GM12874 (cell line): ENCODE measurements at regions not wholly inside any gene's neighbourhood (a gene's known extent, or its start where the extent isn't known, plus 50 kb on each side); places are given as distances from the start of the nearest gene placed in this dataset.

ENCODE experiments used
- TF ChIP-seq, protein P1 (sequence below): IDR thresholded peaks from 2 replicates; pipeline ENCODE4 v1.5.1; 2011; ENCODE audit warnings: low read depth, mild to moderate bottlenecking, control low read depth, low read length, moderate library complexity; ENCODE audit not compliant: insufficient read depth

DNA sequence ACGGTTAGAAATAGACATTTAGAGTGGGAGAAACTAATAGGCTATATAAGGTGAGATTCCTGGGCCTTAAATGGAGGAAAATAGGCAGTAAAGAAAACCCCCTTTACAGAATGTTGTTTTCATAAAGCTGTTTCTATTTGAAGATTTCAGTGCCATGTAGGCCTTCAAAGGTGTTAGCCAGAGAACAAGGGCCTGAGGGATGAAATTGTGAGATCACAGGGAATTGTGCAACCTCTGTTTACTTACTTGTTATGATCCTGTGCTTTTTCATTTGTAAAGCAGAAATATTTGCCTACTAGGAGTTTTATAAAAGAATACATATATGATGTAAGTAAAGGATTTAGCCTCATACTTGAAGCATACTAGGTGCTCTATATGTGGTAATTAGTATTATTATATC, 272.9 kb upstream of the ARX start:
- TF ChIP-seq, protein P1, sequence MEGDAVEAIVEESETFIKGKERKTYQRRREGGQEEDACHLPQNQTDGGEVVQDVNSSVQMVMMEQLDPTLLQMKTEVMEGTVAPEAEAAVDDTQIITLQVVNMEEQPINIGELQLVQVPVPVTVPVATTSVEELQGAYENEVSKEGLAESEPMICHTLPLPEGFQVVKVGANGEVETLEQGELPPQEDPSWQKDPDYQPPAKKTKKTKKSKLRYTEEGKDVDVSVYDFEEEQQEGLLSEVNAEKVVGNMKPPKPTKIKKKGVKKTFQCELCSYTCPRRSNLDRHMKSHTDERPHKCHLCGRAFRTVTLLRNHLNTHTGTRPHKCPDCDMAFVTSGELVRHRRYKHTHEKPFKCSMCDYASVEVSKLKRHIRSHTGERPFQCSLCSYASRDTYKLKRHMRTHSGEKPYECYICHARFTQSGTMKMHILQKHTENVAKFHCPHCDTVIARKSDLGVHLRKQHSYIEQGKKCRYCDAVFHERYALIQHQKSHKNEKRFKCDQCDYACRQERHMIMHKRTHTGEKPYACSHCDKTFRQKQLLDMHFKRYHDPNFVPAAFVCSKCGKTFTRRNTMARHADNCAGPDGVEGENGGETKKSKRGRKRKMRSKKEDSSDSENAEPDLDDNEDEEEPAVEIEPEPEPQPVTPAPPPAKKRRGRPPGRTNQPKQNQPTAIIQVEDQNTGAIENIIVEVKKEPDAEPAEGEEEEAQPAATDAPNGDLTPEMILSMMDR: no peak

DNA sequence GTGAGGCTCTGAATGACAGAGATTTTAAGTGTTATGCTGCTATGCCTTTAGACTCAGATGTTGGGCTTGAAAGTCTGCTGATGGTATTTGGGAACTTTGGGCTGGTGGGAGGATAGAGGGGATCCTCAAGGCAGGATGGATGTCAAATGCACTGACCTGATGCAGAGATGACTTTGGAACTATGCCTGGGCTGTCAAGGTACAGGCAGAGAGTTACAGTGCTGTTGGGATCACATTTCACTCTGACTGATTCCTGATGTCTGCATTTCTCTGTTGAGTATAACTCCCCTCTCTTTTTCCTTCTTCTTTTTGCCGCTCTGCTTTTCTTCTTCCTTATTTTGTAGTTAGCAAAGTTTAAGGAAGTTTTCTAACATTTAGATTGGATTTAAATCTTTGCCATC, 271.8 kb upstream of the ARX start:
- TF ChIP-seq, protein P1: no peak

DNA sequence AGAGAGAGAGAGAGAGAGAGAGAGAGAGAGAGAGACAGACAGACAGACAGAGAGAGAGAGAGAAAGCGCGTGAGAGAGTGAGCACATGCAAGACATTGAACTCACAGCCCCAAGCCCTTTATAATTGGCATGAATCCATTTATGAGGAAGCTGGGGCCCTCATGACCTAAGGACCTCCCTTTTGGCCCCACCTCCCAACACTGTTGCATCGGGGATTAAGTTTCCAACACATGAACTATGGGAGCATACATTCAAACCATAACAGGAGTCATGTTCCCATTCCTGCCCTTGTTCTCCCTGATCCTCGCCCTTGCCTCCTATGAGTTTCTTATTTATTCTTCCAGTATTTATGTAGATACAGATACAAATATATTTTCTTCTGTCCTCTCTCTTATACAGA, 269.8 kb upstream of the ARX start:
- TF ChIP-seq, protein P1: no peak

GRCh38 chrX:25279510-25279909, 263.7 kb upstream of the ARX start:
- TF ChIP-seq, protein P1: no peak

DNA sequence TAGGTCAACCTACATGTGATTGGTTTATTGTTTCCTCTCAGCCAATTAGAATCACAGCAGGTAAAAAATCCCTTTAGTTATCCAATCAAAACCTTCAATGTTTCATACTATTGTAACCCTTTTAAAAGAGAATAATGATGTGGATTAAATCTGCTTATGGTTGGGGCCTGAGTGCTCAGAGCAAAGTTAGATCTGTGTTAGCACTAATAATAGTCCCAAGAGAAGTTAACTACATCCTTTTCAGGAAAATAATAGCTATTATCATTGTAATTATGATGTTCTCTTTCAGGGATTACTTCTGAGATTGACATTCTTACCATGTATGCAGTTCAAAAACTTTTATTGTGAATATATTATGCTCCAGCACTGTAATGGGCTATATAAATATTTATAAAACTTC, 262.6 kb upstream of the ARX start:
- TF ChIP-seq, protein P1: no peak

DNA sequence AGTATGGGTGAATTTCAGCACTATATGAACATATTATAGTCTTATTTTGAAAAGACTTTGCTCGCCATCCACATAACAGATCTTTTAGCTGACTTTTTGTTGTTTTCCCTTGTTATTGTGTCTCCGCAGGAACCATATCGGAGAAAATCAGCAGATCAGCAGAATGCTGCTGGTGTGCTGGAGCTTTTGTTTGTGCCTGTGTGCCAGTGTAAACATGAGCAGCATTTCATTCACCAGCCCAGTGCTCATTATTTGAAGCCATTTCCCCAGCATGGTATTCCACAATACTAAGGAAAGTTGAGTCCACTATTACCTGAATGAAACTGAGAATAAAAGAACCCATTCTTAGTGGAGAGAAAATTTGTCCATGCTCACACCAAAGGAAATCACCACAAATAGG, 261.8 kb upstream of the ARX start:
- TF ChIP-seq, protein P1: no peak

DNA sequence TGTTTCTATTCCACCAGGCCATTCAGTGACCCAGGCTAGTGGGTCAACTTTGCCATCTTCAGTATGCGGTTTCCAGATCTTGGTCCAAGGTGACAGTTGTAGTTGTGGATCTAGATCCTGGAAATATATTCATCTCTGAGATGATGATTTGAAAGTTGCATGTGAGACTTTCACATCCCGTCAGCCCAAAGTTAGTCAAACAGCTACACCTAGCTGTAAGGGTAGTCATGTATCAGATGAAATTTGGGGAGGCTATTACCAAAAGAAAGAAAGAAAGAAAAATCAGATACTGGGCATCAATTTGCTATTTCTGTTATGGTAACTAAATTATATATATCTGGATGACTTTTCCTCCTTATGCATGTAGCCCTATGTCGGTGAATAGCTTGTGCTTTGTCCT, 259.4 kb upstream of the ARX start:
- TF ChIP-seq, protein P1: no peak

DNA sequence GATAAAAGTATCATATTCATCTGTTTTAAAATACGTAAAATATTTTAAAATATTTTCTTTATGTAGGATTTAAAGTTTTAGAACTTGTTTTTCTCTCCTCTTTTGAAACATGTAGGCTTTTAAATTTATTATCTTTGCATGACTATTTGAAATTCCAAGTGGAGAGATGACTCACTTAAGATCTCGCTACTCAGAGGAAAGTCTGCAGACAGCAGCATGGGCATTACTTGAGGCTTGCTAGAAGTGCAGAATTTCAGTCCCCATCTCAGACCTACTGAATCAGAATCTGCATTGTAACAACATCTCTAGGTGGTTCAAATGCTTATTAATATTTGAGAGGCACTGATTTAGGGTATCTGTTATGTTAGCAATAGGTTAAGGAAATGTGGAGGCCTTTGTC, 225.7 kb upstream of the ARX start:
- TF ChIP-seq, protein P1: no peak
